ENCODE measurements at regions not wholly inside any gene's neighbourhood (a gene's known extent, or its start where the extent isn't known, plus 50 kb on each side); places are given as distances from the start of the nearest gene placed in this dataset.

GRCh38 chr1:101089613-101090338 lies 64.2 kb upstream of the DPH5 start:
- Histone ChIP-seq H3K9me3 (ENCODE audit: insufficient read depth, low read length, severe bottlenecking) (no peaks in the 10 kb centered on the region), H3K27me3 (ENCODE audit: insufficient read depth, low read length, poor library complexity) (no peaks in the 10 kb centered on the region), H3K79me2 (ENCODE audit: insufficient read depth, low read length) (no peaks in the 10 kb centered on the region), H3K9ac (ENCODE audit: low read depth, low read length) (no peak overlapping the region), H3K4me3 (ENCODE audit: low read depth in 1 of 2, low read length in 2 of 2) (no peak overlapping the region), H2AFZ (ENCODE audit: low read depth, low read length) (no peak overlapping the region), H3K27ac (ENCODE audit: low read length) (no peak overlapping the region), H4K20me1 (ENCODE audit: insufficient read depth, low read length) (no peaks in the 10 kb centered on the region), H3K36me3 (ENCODE audit: insufficient read depth, low read length) (no peaks in the 10 kb centered on the region; the same call in 1 of the 2 replicates), H3K4me1 (ENCODE audit: insufficient read depth, low read length) (peaks cover 12% of the 10 kb centered on the region), H3K4me2 (ENCODE audit: insufficient read depth, low read length) (peak overlapping the region; percentile 5; the same call in 1 of the 2 replicates)
- DNase-seq (no peak), ATAC-seq (ENCODE audit: insufficient read depth, low read depth) (peak; percentile 49)
- TF ChIP-seq EZH2 (IDR thresholded peaks at IDR 0.05; ENCODE audit: borderline replicate concordance, low read depth, low read length, severe bottlenecking) (no peak), CTCF (IDR thresholded peaks at IDR 0.05; ENCODE audit: borderline replicate concordance, extremely low read depth, low read length, poor library complexity, severe bottlenecking) (no peak)

- H3K27me3 ChIP-seq (ENCODE audit: insufficient read depth, low read length, poor library complexity) = no peaks in the 10 kb centered on the region
- TF ChIP-seq CTCF (IDR thresholded peaks at IDR 0.05; ENCODE audit: borderline replicate concordance, extremely low read depth, low read length, poor library complexity, severe bottlenecking) = no peak
- TF ChIP-seq EZH2 (IDR thresholded peaks at IDR 0.05; ENCODE audit: borderline replicate concordance, low read depth, low read length, severe bottlenecking) = no peak
- no peaks in the 10 kb centered on the region for H3K79me2 ChIP-seq (ENCODE audit: insufficient read depth, low read length)
- H3K4me1 ChIP-seq (ENCODE audit: insufficient read depth, low read length) = peaks cover 12% of the 10 kb centered on the region
- H3K4me2 ChIP-seq (ENCODE audit: insufficient read depth, low read length) = no peak overlapping the region
- H3K27ac ChIP-seq (ENCODE audit: low read length) = no peak overlapping the region
- H3K4me3 ChIP-seq (ENCODE audit: low read depth in 1 of 2, low read length in 2 of 2) = no peak overlapping the region
- H3K9ac ChIP-seq (ENCODE audit: low read depth, low read length) = no peak overlapping the region
- H4K20me1 ChIP-seq (ENCODE audit: insufficient read depth, low read length) = no peaks in the 10 kb centered on the region
- DNase-seq (no peak), ATAC-seq (ENCODE audit: insufficient read depth, low read depth) (no peak)
- H3K36me3 ChIP-seq (ENCODE audit: insufficient read depth, low read length) = no peaks in the 10 kb centered on the region; the same call in 1 of the 2 replicates
- no peak overlapping the region for H2AFZ ChIP-seq (ENCODE audit: low read depth, low read length)
- H3K9me3 ChIP-seq (ENCODE audit: insufficient read depth, low read length, severe bottlenecking) = no peaks in the 10 kb centered on the region
These were observed 62.8 kb upstream of the DPH5 start for GRCh38 chr1:101088431-101088830.

GRCh38 chr1:101086783-101087182 lies 61.2 kb upstream of the DPH5 start:
- Histone ChIP-seq H2AFZ (ENCODE audit: low read depth, low read length) (no peak overlapping the region), H3K9ac (ENCODE audit: low read depth, low read length) (no peak overlapping the region), H3K9me3 (ENCODE audit: insufficient read depth, low read length, severe bottlenecking) (no peaks in the 10 kb centered on the region), H3K36me3 (ENCODE audit: insufficient read depth, low read length) (no peaks in the 10 kb centered on the region; the same call in 1 of the 2 replicates), H3K27me3 (ENCODE audit: insufficient read depth, low read length, poor library complexity) (no peaks in the 10 kb centered on the region), H3K4me2 (ENCODE audit: insufficient read depth, low read length) (no peak overlapping the region), H4K20me1 (ENCODE audit: insufficient read depth, low read length) (no peaks in the 10 kb centered on the region), H3K4me3 (ENCODE audit: low read depth in 1 of 2, low read length in 2 of 2) (no peak overlapping the region), H3K79me2 (ENCODE audit: insufficient read depth, low read length) (no peaks in the 10 kb centered on the region), H3K27ac (ENCODE audit: low read length) (no peak overlapping the region), H3K4me1 (ENCODE audit: insufficient read depth, low read length) (peaks cover 13% of the 10 kb centered on the region)
- TF ChIP-seq CTCF (IDR thresholded peaks at IDR 0.05; ENCODE audit: borderline replicate concordance, extremely low read depth, low read length, poor library complexity, severe bottlenecking) = no peak
- no peak for TF ChIP-seq EZH2 (IDR thresholded peaks at IDR 0.05; ENCODE audit: borderline replicate concordance, low read depth, low read length, severe bottlenecking)
- no peak for ATAC-seq (ENCODE audit: insufficient read depth, low read depth)
- no peak for DNase-seq

Measured in DND-41 (cell line).